ENCODE measurements at regions not wholly inside any gene's neighbourhood (a gene's known extent, or its start where the extent isn't known, plus 50 kb on each side); places are given as distances from the start of the nearest gene placed in this dataset.

- DNase-seq (ENCODE audit: low read depth in 2 of 2): no peak
Measured at GRCh38 chr15:89399238-89400115, 64.9 kb upstream of the POLG start.

DNA sequence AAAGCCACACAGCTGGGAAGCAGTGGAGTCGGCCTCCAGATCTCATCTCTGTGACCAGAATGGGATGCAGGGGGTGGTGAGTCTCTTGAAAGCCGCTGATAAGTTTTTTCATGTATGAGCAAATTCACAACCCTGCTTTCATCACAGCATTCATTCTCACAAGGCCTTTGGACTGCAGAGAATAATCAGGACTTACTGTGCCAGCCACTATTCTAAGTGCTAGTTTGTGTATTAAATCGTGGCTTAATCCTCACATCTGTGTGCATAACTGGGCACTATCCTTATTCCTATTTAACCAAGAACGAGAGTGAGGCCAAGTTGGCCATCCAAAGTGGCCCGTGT is 64.2 kb upstream of the POLG start:
- no peak for DNase-seq (ENCODE audit: low read depth in 2 of 2)

DNA sequence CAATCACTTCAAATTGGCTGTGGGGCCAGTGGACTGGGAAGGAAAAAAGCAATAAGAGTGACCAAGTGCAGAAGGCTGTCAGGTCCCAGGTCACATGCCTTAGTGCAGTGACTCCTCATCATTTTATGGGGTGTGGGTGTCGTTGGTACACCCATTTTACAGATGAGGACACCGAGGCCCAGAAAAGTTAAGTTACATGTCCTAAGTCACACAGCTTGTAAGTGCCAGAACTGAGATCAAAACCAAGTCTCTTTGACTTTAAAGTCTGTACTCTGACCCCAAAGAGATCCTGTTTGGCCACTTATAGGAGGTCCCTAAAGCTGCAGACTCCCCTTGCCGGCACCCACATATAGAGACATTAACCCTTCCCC is 63.0 kb upstream of the POLG start:
- no peak for DNase-seq (ENCODE audit: low read depth in 2 of 2)

- no peak for DNase-seq (ENCODE audit: low read depth in 2 of 2)
Measured at GRCh38 chr15:89396723-89397652, 62.4 kb upstream of the POLG start.

DNA sequence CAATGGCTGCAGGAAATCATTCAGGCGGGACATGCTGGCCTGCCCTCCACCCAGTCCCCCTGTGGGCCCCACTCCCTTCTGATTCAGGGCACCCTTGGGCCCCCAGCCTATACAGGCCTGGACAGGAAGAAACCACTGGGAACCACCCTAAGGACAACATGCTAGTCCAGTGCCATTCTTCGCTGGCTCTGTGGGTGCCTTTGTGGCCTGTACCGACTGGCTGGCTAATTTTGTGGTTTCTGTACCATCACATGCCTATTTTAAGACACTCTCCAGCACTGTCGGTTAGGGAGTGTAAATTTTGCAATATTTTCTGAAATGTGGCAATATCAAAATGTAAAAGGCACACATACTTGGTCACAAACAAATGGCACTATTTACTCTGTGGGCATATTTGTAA is 61.4 kb upstream of the POLG start:
- no peak for DNase-seq (ENCODE audit: low read depth in 2 of 2)

DNA sequence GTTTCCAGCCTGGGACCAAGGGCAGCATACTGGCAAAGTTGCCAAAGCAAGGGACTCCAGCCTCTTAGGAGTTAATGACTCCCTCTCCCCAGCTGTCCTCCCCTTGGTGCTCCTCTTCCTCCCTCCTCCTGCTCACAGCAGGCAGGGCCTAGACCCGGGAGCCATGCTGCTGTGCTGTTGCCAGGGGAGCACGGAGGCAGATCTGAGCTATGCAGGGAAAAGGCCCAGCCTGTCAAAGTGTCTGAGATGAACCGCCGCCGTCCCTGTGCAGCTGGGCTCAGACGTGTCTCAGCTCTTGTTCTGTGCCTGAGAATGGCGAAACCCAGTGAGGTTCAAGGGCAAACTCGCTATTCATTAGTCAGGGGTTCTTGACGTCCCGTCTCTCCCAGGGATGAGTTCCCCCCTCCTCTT is 60.8 kb upstream of the POLG start:
- DNase-seq (ENCODE audit: low read depth in 2 of 2): no peak

GRCh38 chr15:89395031-89395430 is 60.4 kb upstream of the POLG start:
- DNase-seq (ENCODE audit: low read depth in 2 of 2): no peak

DNA sequence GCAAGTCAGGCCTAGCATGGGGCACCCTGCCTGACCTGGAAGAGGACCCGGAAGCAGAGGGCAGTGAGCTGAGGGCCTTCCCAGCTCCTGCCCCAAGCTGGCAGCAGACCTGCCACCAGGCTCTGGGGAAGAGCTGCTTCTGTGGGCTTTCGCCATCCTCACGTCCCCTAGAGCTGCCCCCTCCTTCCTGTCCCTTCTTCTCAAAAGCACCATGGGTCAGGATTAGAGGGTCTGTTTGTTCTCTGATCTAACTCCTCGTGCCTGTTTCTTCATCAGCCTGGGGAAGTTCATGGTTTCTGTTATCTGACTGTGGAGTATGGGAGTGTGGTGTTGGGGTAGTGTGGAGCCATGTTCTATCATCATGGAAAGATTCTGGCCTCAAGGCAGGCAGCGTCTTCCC is 58.4 kb upstream of the POLG start:
- no peak for DNase-seq (ENCODE audit: low read depth in 2 of 2)

DNA sequence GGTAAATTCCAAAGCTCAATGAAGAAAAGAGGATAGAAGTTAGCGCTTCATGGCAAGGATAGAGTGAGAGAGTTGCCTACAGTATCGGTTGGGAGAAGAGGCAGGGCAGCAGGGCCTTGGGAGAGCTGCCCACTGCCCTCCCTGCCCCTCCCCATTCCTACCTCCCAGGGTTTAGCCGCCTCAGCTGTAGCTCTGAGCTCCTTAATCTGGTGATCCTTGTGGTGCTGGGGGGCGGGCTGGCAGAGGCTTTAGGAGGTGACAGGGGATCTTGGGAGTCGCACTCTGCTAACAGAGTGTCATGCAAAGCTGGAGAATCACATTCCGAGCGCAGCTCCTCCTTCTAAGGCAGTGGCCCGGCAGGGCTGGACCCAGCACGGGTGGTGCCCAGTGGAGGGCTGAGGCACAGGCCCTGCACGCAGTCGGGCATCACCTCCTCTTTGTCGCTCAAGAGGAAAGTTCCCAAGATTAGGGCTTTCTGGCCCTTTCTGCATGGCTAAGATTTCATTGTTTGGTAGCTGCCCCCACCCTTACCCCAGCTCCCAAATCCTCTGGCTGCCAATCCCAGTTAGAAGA is 57.1 kb upstream of the POLG start:
- no peak for DNase-seq (ENCODE audit: low read depth in 2 of 2)

- no peak for DNase-seq (ENCODE audit: low read depth in 2 of 2)
Measured at GRCh38 chr15:89389841-89390603, 55.4 kb upstream of the POLG start.

- DNase-seq (ENCODE audit: low read depth in 2 of 2): no peak
Measured at GRCh38 chr15:89387140-89387903, 52.7 kb upstream of the POLG start.

DNA sequence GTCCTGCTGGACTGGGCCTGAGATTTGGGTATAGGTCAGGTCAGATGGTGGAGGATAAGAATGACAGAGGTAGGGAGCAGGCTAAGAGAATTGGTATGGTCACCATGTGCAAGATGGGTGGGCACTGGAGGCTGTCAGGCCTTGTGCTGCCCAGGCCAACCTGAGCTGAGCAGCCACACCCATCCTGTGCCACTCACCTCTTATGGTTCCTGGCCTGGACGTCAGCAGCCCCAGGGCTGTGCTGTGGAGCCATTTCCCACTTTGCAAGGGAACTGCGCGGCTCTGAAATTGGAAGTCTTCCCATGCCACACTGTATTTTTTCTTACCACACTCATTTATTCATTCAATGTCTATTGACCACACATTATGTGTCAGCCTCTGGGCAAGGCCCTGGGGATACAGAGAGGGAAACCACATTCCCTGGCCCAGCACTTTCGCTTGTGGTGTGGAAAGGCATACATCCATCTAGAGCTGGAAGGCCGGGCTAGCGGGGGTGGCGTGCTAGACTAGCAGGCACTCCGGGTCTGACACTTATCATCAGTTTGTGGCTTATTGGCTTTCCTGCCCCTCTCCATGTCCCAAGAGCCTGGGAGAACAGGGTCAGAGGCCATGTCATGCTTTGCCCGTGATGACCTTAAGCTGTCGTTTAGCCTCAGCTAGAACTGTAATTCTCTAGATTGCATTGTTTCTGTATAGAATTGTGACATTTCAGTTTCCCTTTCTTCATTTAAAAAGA is 51.1 kb upstream of the POLG start:
- no peak for DNase-seq (ENCODE audit: low read depth in 2 of 2)
